ENCODE measurements at regions not wholly inside any gene's neighbourhood (a gene's known extent, or its start where the extent isn't known, plus 50 kb on each side); places are given as distances from the start of the nearest gene placed in this dataset.

DNA sequence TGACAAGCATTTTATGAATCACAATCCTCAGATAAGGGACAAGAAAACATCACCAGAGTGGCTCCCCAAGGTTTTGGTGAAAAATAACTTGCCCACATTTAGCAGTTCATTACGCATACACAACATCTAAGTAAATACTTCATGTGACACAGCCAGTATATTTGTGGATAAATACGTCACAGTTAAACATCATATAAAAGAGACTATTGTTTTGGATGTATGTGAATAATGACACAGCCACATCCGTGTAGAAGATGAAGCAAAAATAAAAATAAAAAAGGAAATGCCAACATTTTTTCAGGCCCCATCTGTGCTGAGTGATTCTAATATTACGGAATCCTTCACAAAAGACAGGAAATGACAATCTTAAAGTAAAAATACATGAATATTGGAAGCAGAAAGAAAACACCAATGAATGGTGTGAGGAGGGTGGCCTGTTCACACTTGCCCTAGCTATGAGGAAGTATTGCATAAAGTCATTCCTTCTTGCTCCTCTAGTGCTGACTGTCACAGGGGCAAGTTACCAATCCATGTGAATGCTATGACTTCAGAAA, 457.1 kb downstream of the KLF12 start:
- intact Hi-C loops (cut with DNase I) = no loop called here
- Histone ChIP-seq H3K27ac (no peak overlapping the region), H3K4me1 (no peaks in the 10 kb centered on the region), H3K27me3 (no peaks in the 10 kb centered on the region), H3K36me3 (no peaks in the 10 kb centered on the region), H3K4me3 (no peak overlapping the region), H3K9me3 (no peaks in the 10 kb centered on the region)
- DNase-seq (no peak), ATAC-seq (no peak)
- TF ChIP-seq, protein P1, sequence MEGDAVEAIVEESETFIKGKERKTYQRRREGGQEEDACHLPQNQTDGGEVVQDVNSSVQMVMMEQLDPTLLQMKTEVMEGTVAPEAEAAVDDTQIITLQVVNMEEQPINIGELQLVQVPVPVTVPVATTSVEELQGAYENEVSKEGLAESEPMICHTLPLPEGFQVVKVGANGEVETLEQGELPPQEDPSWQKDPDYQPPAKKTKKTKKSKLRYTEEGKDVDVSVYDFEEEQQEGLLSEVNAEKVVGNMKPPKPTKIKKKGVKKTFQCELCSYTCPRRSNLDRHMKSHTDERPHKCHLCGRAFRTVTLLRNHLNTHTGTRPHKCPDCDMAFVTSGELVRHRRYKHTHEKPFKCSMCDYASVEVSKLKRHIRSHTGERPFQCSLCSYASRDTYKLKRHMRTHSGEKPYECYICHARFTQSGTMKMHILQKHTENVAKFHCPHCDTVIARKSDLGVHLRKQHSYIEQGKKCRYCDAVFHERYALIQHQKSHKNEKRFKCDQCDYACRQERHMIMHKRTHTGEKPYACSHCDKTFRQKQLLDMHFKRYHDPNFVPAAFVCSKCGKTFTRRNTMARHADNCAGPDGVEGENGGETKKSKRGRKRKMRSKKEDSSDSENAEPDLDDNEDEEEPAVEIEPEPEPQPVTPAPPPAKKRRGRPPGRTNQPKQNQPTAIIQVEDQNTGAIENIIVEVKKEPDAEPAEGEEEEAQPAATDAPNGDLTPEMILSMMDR (IDR thresholded peaks at IDR 0.05) = no peak

DNA sequence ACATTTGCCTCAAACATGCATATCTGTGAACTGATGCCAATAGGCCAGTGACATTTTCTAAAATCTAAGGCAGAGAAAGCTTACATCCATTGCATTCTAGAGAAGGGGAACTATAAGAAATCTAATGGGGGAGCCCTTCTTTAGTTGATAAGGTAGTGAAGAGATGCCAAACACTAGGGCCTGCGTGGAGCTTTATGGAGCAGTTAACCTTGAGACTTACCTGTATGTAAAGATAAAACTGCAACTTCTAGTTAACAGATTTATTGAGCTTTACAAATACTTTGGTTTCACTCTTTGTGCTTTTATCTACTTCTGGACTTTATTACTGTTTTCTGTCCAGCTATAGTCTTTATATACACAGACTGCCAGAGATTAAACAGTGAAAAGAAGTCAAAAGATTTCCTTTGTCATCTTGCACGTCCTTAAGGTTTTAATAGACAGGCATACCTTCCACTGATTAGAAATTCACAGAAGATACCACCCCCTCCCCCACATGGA, 457.6 kb downstream of the KLF12 start:
- DNase-seq (no peak), ATAC-seq (no peak)
- Histone ChIP-seq H3K27me3 (no peaks in the 10 kb centered on the region), H3K36me3 (no peaks in the 10 kb centered on the region), H3K4me3 (no peak overlapping the region), H3K9me3 (no peaks in the 10 kb centered on the region), H3K27ac (no peak overlapping the region), H3K4me1 (no peaks in the 10 kb centered on the region)
- TF ChIP-seq, protein P1 (IDR thresholded peaks at IDR 0.05) = no peak
- intact Hi-C loops (cut with DNase I) = no loop called here

DNA sequence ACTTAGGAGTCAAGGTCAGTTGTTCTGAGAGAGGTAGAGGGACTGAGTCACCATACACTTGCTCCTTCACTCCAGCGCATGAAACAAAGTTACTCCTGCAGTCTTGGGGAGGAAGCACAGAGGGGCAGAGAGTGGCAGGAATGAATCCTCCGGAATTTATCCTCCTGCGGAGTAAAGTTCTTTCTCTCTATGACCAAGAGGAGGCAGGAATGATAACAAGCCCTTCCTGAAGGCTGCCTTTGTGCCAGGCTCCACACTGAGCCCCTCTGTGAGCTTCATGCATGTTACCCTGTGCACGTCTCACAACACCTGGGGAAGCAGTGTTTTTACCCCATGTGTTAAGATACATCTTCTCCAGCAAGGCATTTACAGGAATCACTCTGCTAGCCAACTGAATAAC, 458.4 kb downstream of the KLF12 start:
- no peaks in the 10 kb centered on the region for H3K9me3 ChIP-seq
- no peak overlapping the region for H3K27ac ChIP-seq
- no peak overlapping the region for H3K4me3 ChIP-seq
- no peaks in the 10 kb centered on the region for H3K4me1 ChIP-seq
- no peak for ATAC-seq
- intact Hi-C loops (cut with DNase I) = no loop called here
- no peak for DNase-seq
- TF ChIP-seq, protein P1 (IDR thresholded peaks at IDR 0.05) = no peak
- H3K27me3 ChIP-seq = no peaks in the 10 kb centered on the region
- H3K36me3 ChIP-seq = no peaks in the 10 kb centered on the region

DNA sequence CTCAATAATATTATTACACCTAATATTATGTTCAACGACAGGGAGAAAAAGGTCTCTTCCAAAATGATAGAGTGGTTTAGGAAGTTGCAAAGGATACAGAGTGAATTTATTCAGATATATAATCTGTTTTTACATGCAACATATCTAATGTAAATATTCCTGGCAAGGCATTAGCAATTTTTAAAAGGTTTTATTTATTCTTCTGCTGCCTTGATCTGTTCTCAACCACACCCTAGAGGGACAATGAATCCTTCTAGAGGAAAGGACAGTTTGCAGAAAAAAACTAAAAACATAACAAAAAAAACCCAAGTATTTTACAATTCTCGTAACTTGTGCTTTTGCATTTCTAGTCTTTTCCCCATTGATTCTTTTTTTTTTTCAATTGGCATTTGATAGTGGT, 459.6 kb downstream of the KLF12 start:
- ATAC-seq = no peak
- Histone ChIP-seq H3K4me3 (no peak overlapping the region), H3K9me3 (no peaks in the 10 kb centered on the region), H3K4me1 (no peaks in the 10 kb centered on the region), H3K27ac (no peak overlapping the region), H3K27me3 (no peaks in the 10 kb centered on the region), H3K36me3 (no peaks in the 10 kb centered on the region)
- DNase-seq = no peak
- intact Hi-C loops (cut with DNase I) = no loop called here
- TF ChIP-seq, protein P1 (IDR thresholded peaks at IDR 0.05) = no peak

DNA sequence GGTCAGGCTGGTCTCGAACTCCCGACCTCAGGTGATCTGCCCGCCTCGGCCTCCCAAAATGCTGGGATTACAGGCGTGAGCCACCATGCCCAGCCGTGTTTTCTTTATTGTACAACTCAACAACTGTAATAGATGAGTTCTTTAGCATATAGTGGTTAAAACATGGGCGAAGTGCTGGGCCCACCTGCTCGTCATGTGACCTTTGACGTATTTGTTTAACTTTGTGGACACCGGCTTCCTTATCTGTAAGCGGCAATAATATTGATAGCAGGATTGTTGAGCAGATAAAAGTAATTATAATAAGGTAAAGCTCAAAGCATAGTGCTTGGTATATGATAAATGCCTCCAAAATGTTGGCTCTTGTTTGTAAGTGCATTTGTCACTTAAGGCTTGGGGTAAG, 460.3 kb downstream of the KLF12 start:
- H3K9me3 ChIP-seq = no peaks in the 10 kb centered on the region
- intact Hi-C loops (cut with DNase I) = no loop called here
- TF ChIP-seq, protein P1 (IDR thresholded peaks at IDR 0.05) = no peak
- no peaks in the 10 kb centered on the region for H3K4me1 ChIP-seq
- no peaks in the 10 kb centered on the region for H3K36me3 ChIP-seq
- DNase-seq = no peak
- no peaks in the 10 kb centered on the region for H3K27me3 ChIP-seq
- no peak for ATAC-seq
- no peak overlapping the region for H3K4me3 ChIP-seq
- no peak overlapping the region for H3K27ac ChIP-seq

DNA sequence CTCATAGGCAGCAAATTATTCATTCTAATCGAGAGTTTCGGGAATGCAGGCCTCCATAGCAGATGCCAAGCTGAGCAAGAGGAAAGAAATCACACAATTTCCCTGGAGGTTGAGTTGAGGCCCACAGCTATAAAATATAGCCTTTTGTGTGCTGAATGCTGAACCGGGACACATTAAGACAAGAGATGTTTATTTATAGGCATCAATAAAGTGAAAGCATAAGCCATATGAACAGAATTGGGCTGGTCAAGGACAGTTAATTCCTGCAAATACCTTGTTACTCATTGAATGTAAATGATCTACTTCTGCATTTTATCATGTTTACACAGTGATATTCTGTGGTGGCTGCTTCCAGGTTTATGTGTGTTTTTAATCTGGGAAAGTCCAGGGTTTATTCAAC, 461.7 kb downstream of the KLF12 start:
- intact Hi-C loops (cut with DNase I) = no loop called here
- DNase-seq = no peak
- H3K27ac ChIP-seq = no peak overlapping the region

More for the DNA sequence above, 461.7 kb downstream of the KLF12 start:
- TF ChIP-seq, protein P1 (IDR thresholded peaks at IDR 0.05) = no peak
- no peak for ATAC-seq
- no peaks in the 10 kb centered on the region for H3K27me3 ChIP-seq
- H3K9me3 ChIP-seq = no peaks in the 10 kb centered on the region
- no peaks in the 10 kb centered on the region for H3K4me1 ChIP-seq
- H3K4me3 ChIP-seq = no peak overlapping the region
- H3K36me3 ChIP-seq = no peaks in the 10 kb centered on the region

All from upper lobe of right lung (tissue), 1 donor.